H1 (cell line): ENCODE measurements at regions not wholly inside any gene's neighbourhood (a gene's known extent, or its start where the extent isn't known, plus 50 kb on each side); places are given as distances from the start of the nearest gene placed in this dataset.

Experiments used
- CHD2 ChIP-seq: IDR thresholded peaks from 2 replicates; pipeline ENCODE4 v1.6.1; 2012; ENCODE audit warnings: low read length, improper control_type of control experiment
- CHD7 ChIP-seq: fragments of 300-600 bp; sonication (generic); IDR thresholded peaks from 2 replicates; pipeline ENCODE4 v1.7.1; 2012; ENCODE audit warnings: low read length, moderate library complexity, mild to moderate bottlenecking, inconsistent platforms; ENCODE audit not compliant: insufficient replicate concordance
- CTCF ChIP-seq, 3 experiments: IDR thresholded peaks; 1 replicate in 2 of 3; 2 replicates in 1 of 3; pipeline versions ENCODE4 v1.5.1 to v1.6.1; 2011; ENCODE audit warnings: low read length in 3 of 3, mild to moderate bottlenecking in 3 of 3, inconsistent platforms in 2 of 3, low read depth in 1 of 3, moderate library complexity in 1 of 3; ENCODE audit not compliant: insufficient read depth in 1 of 3; ENCODE audit errors: control extremely low read depth in 1 of 3
- EZH2 ChIP-seq: fragments of 200-600 bp; sonication (generic); IDR thresholded peaks from 2 replicates; pipeline ENCODE4 v1.7.1; 2012; ENCODE audit warnings: low read depth, mild to moderate bottlenecking, moderate library complexity, low read length, inconsistent platforms; ENCODE audit not compliant: severe bottlenecking
- GABPA ChIP-seq: IDR thresholded peaks from 2 replicates; pipeline ENCODE4 v1.6.1; 2011; ENCODE audit warnings: mild to moderate bottlenecking, low read length, moderate library complexity, borderline replicate concordance; ENCODE audit not compliant: insufficient read depth
- JUND ChIP-seq: IDR thresholded peaks from 2 replicates; pipeline ENCODE4 v1.6.1; 2011; ENCODE audit warnings: mild to moderate bottlenecking, improper control_type of control experiment, low read length
- KDM1A ChIP-seq: fragments of 200-600, 300-600 bp; sonication (generic); IDR thresholded peaks from 2 replicates; pipeline ENCODE4 v1.7.1; 2016; ENCODE audit warnings: mild to moderate bottlenecking, low read length, borderline replicate concordance
- MAX ChIP-seq: IDR thresholded peaks from 2 replicates; pipeline ENCODE4 v1.6.1; 2012; ENCODE audit warnings: inconsistent platforms
- PHF8 ChIP-seq: fragments of 200-600 bp; sonication (generic); conservative IDR thresholded peaks from 2 replicates; pipeline ENCODE4 v1.7.1; 2012; ENCODE audit warnings: low read depth, mild to moderate bottlenecking, inconsistent platforms, low read length, moderate library complexity
- POLR2A ChIP-seq, 2 experiments: IDR thresholded peaks; 1 replicate in 1 of 2; 2 replicates in 1 of 2; pipeline ENCODE4 v1.6.1; 2011; ENCODE audit warnings: low read depth in 2 of 2, low read length in 2 of 2, mild to moderate bottlenecking in 2 of 2; ENCODE audit errors: control extremely low read depth in 1 of 2
- POLR2AphosphoS5 ChIP-seq: IDR thresholded peaks from 2 replicates; pipeline ENCODE4 v1.6.1; 2011; ENCODE audit warnings: low read depth, low read length
- RAD21 ChIP-seq, 2 experiments: IDR thresholded peaks in 1 of 2; conservative IDR thresholded peaks in 1 of 2; 2 replicates each; pipeline ENCODE4 v1.6.1; 2011; ENCODE audit warnings: low read depth in 2 of 2, low read length in 2 of 2, improper control_type of control experiment in 1 of 2, inconsistent platforms in 1 of 2, mild to moderate bottlenecking in 1 of 2, moderate library complexity in 1 of 2
- SP2 ChIP-seq: IDR thresholded peaks from 2 replicates; pipeline ENCODE4 v1.6.1; 2012; ENCODE audit warnings: mild to moderate bottlenecking, low read length, inconsistent platforms
- USF2 ChIP-seq: IDR thresholded peaks from 2 replicates; pipeline ENCODE4 v1.6.1; 2011; ENCODE audit warnings: low read length, improper control_type of control experiment

- TF ChIP-seq MAX (no peak), CTCF (IDR thresholded peaks at IDR 0.05; ENCODE audit: control extremely low read depth in 1 of 3, insufficient read depth in 1 of 3, low read depth in 1 of 3, low read length in 3 of 3) (no peak), POLR2AphosphoS5 (no peak), JUND (no peak), POLR2A (IDR thresholded peaks at IDR 0.05; ENCODE audit: control extremely low read depth in 1 of 2, low read depth in 2 of 2, low read length in 2 of 2) (no peak), KDM1A (no peak), GABPA (no peak), SP2 (no peak), CHD7 (no peak), EZH2 (no peak), PHF8 (no peak), USF2 (no peak), RAD21 (IDR thresholded peaks at IDR 0.05 in 1 of 2, conservative IDR thresholded peaks at IDR 0.05 in 1 of 2; ENCODE audit: low read depth in 2 of 2, low read length in 2 of 2) (no peak), CHD2 (no peak)
Observed at GRCh38 chr1:181163662-181164061, 75.2 kb downstream of the IER5 start.
